ENCODE measurements at regions not wholly inside any gene's neighbourhood (a gene's known extent, or its start where the extent isn't known, plus 50 kb on each side); places are given as distances from the start of the nearest gene placed in this dataset.

DNA sequence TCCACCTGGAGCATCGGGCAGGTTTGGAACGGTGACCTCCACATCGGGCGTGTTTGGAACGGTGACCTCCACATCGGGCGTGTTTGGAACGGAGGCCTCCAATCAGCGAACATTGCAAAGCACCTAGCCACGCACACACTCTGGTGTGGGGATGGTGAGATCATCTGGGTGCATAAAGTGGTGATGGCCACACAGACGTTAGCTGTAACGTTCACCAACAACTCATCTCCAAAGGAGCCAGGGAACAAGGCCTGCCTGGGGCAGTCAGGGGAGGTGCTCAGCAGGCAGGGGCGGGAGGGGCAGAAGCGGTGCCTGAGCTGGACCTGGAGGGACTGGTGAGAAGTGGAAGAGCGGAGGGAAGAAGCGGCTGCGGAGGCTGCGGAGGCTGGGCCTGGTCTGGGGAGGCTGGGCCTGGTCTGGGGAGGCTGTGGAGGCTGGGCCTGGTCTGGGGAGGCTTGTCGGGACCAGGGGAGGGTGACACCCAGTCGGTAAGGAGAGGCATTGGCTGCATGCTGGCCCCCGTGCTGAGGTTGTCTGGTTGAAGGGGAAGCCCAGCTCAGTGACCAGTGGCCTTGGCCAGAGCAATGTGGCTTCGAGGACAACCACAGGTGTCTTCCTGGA, 89.9 kb downstream of the PSMB1 start:
- TF ChIP-seq, protein P1, sequence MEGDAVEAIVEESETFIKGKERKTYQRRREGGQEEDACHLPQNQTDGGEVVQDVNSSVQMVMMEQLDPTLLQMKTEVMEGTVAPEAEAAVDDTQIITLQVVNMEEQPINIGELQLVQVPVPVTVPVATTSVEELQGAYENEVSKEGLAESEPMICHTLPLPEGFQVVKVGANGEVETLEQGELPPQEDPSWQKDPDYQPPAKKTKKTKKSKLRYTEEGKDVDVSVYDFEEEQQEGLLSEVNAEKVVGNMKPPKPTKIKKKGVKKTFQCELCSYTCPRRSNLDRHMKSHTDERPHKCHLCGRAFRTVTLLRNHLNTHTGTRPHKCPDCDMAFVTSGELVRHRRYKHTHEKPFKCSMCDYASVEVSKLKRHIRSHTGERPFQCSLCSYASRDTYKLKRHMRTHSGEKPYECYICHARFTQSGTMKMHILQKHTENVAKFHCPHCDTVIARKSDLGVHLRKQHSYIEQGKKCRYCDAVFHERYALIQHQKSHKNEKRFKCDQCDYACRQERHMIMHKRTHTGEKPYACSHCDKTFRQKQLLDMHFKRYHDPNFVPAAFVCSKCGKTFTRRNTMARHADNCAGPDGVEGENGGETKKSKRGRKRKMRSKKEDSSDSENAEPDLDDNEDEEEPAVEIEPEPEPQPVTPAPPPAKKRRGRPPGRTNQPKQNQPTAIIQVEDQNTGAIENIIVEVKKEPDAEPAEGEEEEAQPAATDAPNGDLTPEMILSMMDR (IDR thresholded peaks at IDR 0.05), result no peak
- DNase-seq, result no peak
- Histone ChIP-seq H3K9me3 (peaks cover 0 to 3% of the 10 kb centered on the region in 2 donors), H3K36me3 (no peaks in the 10 kb centered on the region), H3K27ac (no peak overlapping the region), H3K27me3 (no peaks in the 10 kb centered on the region), H3K4me1 (peaks cover 0 to 4% of the 10 kb centered on the region in 2 donors), H3K4me3 (no peak overlapping the region)
- intact Hi-C loops (cut with DNase I), result no loop called here
- ATAC-seq, result no peak

DNA sequence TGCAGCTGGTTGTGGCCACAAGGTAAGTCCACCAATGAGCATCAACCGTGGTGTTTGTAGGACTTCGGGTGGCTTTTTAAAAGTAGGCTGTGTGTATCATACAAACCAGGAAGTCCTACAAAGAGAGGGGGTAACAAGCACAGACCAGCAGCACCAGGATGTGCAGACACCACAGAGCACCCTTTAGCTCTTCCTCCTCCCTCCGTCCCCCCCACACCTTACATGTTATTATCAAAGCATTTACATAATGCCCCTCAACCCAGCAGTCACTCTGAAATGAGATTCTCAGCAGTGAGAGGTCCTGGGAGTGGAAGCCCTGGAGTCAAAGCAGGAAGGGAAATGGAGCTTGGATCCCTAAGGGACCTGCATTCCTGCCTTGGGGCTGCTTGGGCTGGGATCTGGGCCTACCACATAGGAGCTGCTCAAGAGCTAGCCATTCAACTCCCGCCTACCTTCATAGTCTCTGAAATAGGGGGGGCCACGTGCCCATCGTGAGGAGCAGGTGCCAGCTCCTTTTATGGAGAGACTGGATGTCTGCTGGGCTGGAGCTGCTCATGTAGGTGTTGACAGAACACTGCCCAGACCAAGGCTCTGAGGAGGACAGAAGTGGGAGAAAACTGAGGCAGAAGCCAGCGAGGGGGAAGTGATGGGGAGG, 90.6 kb downstream of the PSMB1 start:
- intact Hi-C loops (cut with DNase I), result no loop called here
- TF ChIP-seq, protein P1 (IDR thresholded peaks at IDR 0.05), result no peak
- H3K27ac ChIP-seq, result no peak overlapping the region
- H3K9me3 ChIP-seq, result peaks cover 0 to 3% of the 10 kb centered on the region in 2 donors
- H3K4me3 ChIP-seq, result no peak overlapping the region
- DNase-seq (no peak), ATAC-seq (no peak)
- H3K4me1 ChIP-seq, result peaks cover 0 to 4% of the 10 kb centered on the region in 2 donors
- H3K36me3 ChIP-seq, result no peaks in the 10 kb centered on the region
- H3K27me3 ChIP-seq, result no peaks in the 10 kb centered on the region

DNA sequence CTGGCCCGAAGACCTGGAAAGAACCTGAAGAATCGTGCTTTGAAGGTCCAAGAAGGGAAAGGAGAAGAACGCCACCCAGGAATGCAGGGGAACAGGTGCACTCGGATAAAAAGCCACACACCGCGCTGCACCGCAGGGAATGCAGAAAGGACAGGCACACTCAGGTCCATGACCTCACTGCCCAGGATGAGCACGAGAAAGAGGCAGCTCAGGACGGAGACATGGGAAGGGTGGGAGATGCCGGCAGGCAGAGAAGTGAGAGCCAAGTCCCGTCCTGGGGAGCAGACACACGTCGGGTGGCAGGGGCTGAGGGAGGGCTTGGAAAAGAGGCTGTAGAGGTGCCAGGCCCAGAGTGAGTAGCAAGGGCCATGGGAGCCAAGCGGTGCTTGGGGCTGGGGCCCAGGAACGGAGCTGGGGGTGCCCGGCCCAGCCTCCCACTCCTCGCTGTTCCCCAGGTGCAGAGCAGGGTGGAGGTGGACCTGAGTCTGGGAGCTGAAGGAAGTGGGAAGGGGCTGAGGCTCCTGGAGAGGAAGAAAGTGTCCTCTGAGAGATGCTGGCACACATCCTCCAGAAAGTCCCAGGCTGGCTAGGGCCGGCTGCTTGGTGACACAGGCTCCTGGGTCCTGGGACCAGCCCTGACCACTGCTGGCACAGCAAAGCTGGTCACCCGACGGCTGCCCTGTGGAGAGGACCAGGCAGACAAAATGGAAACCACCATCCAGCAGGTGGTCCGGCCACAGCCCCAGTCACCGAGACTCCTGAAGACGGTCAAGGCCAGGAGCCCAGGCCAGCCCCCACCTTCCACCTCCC, 91.3 kb downstream of the PSMB1 start:
- no peak overlapping the region for H3K27ac ChIP-seq
- H3K4me3 ChIP-seq, result no peak overlapping the region
- H3K36me3 ChIP-seq, result no peaks in the 10 kb centered on the region
- intact Hi-C loops (cut with DNase I), result no loop called here
- peaks cover 0 to 4% of the 10 kb centered on the region in 2 donors for H3K4me1 ChIP-seq
- DNase-seq (no peak), ATAC-seq (no peak)
- TF ChIP-seq, protein P1 (IDR thresholded peaks at IDR 0.05), result no peak
- H3K9me3 ChIP-seq, result peaks cover 0 to 3% of the 10 kb centered on the region in 2 donors
- no peaks in the 10 kb centered on the region for H3K27me3 ChIP-seq

DNA sequence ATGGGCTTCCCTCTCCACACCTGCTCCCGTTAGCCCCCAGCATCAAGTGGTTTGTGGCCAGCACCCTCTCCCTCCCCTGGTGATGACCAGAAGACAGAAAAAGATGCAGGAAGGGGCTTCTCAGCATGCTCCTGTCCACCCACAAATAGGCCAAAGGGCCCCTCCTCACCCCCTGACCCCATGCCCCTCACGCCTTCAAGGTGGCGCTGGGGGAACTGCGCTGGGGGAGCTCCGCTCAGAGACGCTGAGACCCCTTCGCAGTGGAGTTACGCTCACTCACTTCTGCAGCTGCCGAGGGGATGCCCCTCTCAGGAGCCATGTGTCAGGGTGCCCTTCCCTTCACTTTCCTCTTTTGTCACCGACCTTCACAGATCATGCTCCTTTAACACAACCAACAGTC, 92.0 kb downstream of the PSMB1 start:
- ATAC-seq, result no peak
- H3K27ac ChIP-seq, result no peak overlapping the region
- peaks cover 0 to 4% of the 10 kb centered on the region in 2 donors for H3K4me1 ChIP-seq
- H3K27me3 ChIP-seq, result no peaks in the 10 kb centered on the region
- no peaks in the 10 kb centered on the region for H3K36me3 ChIP-seq
- TF ChIP-seq, protein P1 (IDR thresholded peaks at IDR 0.05), result no peak
- DNase-seq, result no peak
- H3K4me3 ChIP-seq, result no peak overlapping the region
- intact Hi-C loops (cut with DNase I), result no loop called here
- peaks cover 0 to 3% of the 10 kb centered on the region in 2 donors for H3K9me3 ChIP-seq

DNA sequence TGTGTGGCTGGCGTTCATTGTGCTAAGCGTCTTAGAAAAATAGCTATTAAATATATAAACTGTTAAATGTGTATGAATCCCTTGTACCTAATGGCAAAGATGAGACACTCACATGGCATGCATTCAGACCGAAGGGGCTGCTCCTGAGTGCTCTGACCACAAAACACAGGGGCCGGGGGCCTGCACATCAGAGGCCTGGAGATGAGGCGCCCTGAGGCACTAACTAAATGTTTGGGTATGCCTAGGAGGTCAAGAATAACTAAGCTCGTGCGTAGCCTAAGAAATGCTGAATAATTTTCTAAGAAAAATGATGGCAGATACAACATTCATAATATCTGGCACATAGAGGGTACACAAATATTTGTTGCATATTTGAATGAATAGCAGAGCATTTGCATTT, 92.5 kb downstream of the PSMB1 start:
- TF ChIP-seq, protein P1 (IDR thresholded peaks at IDR 0.05), result no peak
- ATAC-seq (no peak), DNase-seq (no peak)
- Histone ChIP-seq H3K27ac (no peak overlapping the region), H3K4me3 (no peak overlapping the region), H3K36me3 (no peaks in the 10 kb centered on the region), H3K4me1 (peaks cover 0 to 4% of the 10 kb centered on the region in 2 donors), H3K27me3 (no peaks in the 10 kb centered on the region), H3K9me3 (peaks cover 0 to 2% of the 10 kb centered on the region in 2 donors)
- intact Hi-C loops (cut with DNase I), result no loop called here
